IMR-90 (cell line): ENCODE measurements at regions not wholly inside any gene's neighbourhood (a gene's known extent, or its start where the extent isn't known, plus 50 kb on each side); places are given as distances from the start of the nearest gene placed in this dataset.

Source experiments
- ATAC-seq: fragments of 200-7000 bp; cut with Tn5 transposase; 2 replicates; pipeline ENCODE4 v1.9.1; 2020; ENCODE audit warnings: low read depth, mild to moderate bottlenecking, moderate library complexity
- BruUV-seq: library from RNA; stranded (reverse); fragments of 400-500 nt; replicated peaks from 2 replicates; lab custom pipeline; 2021; lab: Mats Ljungman, UMichigan
- CTCF ChIA-PET: fragments of 300-600 bp; formaldehyde crosslinking; extraction: SDS; loops from one replicate; lab custom pipeline; 2021; ENCODE audit warnings: antibody characterized with exemption; lab: Yijun Ruan, JAX
- POLR2A ChIA-PET: fragments of 300-600 bp; sonication (Branson Sonifier 250); formaldehyde crosslinking; loops from one replicate; lab custom pipeline; 2022; ENCODE audit warnings: antibody characterized with exemption; ENCODE audit not compliant: unreplicated experiment; lab: Charles Lee
- DNase-seq: peaks from one replicate; pipeline ENCODE4 v3.0.0; 2013
- H2AFZ ChIP-seq: replicated peaks from 2 replicates; pipeline ENCODE3; 2013; ENCODE audit warnings: low read length, mild to moderate bottlenecking; ENCODE audit not compliant: poor library complexity
- H2AK5ac ChIP-seq: 2 replicates; pipeline ENCODE4 v1.6.1; 2013; ENCODE audit warnings: low read depth, low read length, inconsistent platforms
- H2AK9ac ChIP-seq: replicated peaks from 2 replicates; pipeline ENCODE3; 2013; ENCODE audit warnings: mild to moderate bottlenecking, low read depth, low read length, moderate library complexity; ENCODE audit not compliant: poor library complexity
- H2BK120ac ChIP-seq: 2 replicates; pipeline ENCODE4 v1.6.1; 2013; ENCODE audit warnings: low read depth, low read length, inconsistent platforms
- H2BK15ac ChIP-seq: 3 replicates; pipeline ENCODE4 v1.6.1; 2013; ENCODE audit warnings: low read depth, low read length, inconsistent platforms
- H2BK20ac ChIP-seq: 2 replicates; pipeline ENCODE4 v1.6.1; 2013; ENCODE audit warnings: low read depth, mild to moderate bottlenecking, inconsistent platforms, low read length, moderate library complexity
- H2BK5ac ChIP-seq: 2 replicates; pipeline ENCODE4 v1.6.1; 2013; ENCODE audit warnings: mild to moderate bottlenecking, low read depth, low read length, inconsistent platforms; ENCODE audit not compliant: poor library complexity, severe bottlenecking
- H3K14ac ChIP-seq: replicated peaks from 2 replicates; pipeline ENCODE4 v1.6.1; 2013; ENCODE audit warnings: low read depth, low read length, inconsistent platforms
- H3K18ac ChIP-seq: 2 replicates; pipeline ENCODE4 v1.6.1; 2013; ENCODE audit warnings: low read depth, low read length, control low read depth
- H3K23ac ChIP-seq: 2 replicates; pipeline ENCODE4 v1.6.1; 2013; ENCODE audit warnings: low read depth, low read length, inconsistent platforms
- H3K27ac ChIP-seq: 2 replicates; pipeline ENCODE4 v1.5.1; 2013; ENCODE audit warnings: mild to moderate bottlenecking, control low read depth, low read length; ENCODE audit not compliant: insufficient read depth
- H3K27me3 ChIP-seq: 2 replicates; pipeline ENCODE4 v1.6.1; 2013; ENCODE audit warnings: low read length; ENCODE audit not compliant: control insufficient read depth, insufficient read depth
- H3K36me3 ChIP-seq: 2 replicates; pipeline ENCODE4 v1.6.1; 2013; ENCODE audit warnings: low read length, mixed read lengths; ENCODE audit not compliant: control insufficient read depth, insufficient read depth
- H3K4ac ChIP-seq: 2 replicates; pipeline ENCODE4 v1.6.1; 2013; ENCODE audit warnings: low read depth, low read length, inconsistent platforms
- H3K4me1 ChIP-seq: 2 replicates; pipeline ENCODE4 v1.6.1; 2013; ENCODE audit warnings: low read length, mixed read lengths; ENCODE audit not compliant: control insufficient read depth, insufficient read depth
- H3K4me2 ChIP-seq: 2 replicates; pipeline ENCODE4 v1.6.1; 2013; ENCODE audit warnings: low read depth, mild to moderate bottlenecking, control low read depth, low read length, moderate library complexity
- H3K4me3 ChIP-seq: 2 replicates; pipeline ENCODE4 v1.5.1; 2013; ENCODE audit warnings: low read depth, mild to moderate bottlenecking, control low read depth, low read length, moderate library complexity; ENCODE audit not compliant: insufficient read depth
- H3K56ac ChIP-seq: 2 replicates; pipeline ENCODE4 v1.6.1; 2013; ENCODE audit warnings: low read length, inconsistent platforms; ENCODE audit not compliant: insufficient read depth; ENCODE audit errors: extremely low read depth
- H3K79me1 ChIP-seq, 2 experiments: 2 replicates each; pipeline ENCODE4 v1.6.1; 2013; ENCODE audit warnings: low read length in 2 of 2, inconsistent platforms in 1 of 2, low read depth in 1 of 2
- H3K9ac ChIP-seq: 2 replicates; pipeline ENCODE4 v1.6.1; 2013; ENCODE audit warnings: low read depth, low read length, control low read depth
- H3K9me1 ChIP-seq: 2 replicates; pipeline ENCODE4 v1.6.1; 2013; ENCODE audit warnings: low read length, inconsistent platforms; ENCODE audit not compliant: insufficient read depth
- H3K9me3 ChIP-seq: 2 replicates; pipeline ENCODE4 v1.6.1; 2013; ENCODE audit warnings: low read length; ENCODE audit not compliant: control insufficient read depth, insufficient read depth
- H4K20me1 ChIP-seq: 2 replicates; pipeline ENCODE4 v1.6.1; 2013; ENCODE audit warnings: low read length, inconsistent platforms; ENCODE audit not compliant: insufficient read depth
- H4K5ac ChIP-seq: 2 replicates; pipeline ENCODE4 v1.6.1; 2013; ENCODE audit warnings: mild to moderate bottlenecking, low read depth, low read length, control low read depth
- H4K8ac ChIP-seq, 2 experiments: 2 replicates each; pipeline ENCODE4 v1.6.1; 2013; ENCODE audit warnings: low read depth in 2 of 2, low read length in 2 of 2, control low read depth in 1 of 2, inconsistent platforms in 1 of 2
- H4K91ac ChIP-seq: 2 replicates; pipeline ENCODE4 v1.6.1; 2013; ENCODE audit warnings: low read depth, low read length, inconsistent platforms; ENCODE audit not compliant: insufficient read depth
- CEBPB ChIP-seq: IDR thresholded peaks from 2 replicates; pipeline ENCODE4 v1.6.1; 2012; ENCODE audit warnings: low read depth, low read length, improper control_type of control experiment
- POLR2A ChIP-seq: IDR thresholded peaks from 2 replicates; pipeline ENCODE4 v1.6.1; 2012; ENCODE audit warnings: mild to moderate bottlenecking, low read depth, low read length
- WGBS, 2 experiments: methylation state at CpG; one replicate each; pipeline versions ENCODE4 v1.1.5 to v1.1.7; 2013; ENCODE audit warnings: missing lambda C conversion rate in 2 of 2; ENCODE audit not compliant: insufficient read length in 1 of 2; ENCODE audit errors: extremely low coverage in 2 of 2; 5-methylcytosine and 5-hydroxymethylcytosine counted together
- dilution Hi-C: fragments of 300-500 bp; cut with HindIII; formaldehyde crosslinking; loops from one replicate; pipeline ENCODE4 v1.14.3; 2018; ENCODE audit warnings: low sequenced_read_pairs; ENCODE audit not compliant: unreplicated experiment
- in situ Hi-C: fragments of 300-500 bp; cut with MboI; formaldehyde crosslinking; loops from 3 replicates; pipeline ENCODE4 v1.14.3; 2019; ENCODE audit warnings: low sequenced_read_pairs, inconsistent platforms, mixed read lengths
- intact Hi-C: fragments of 100-400 bp; cut with micrococcal nuclease; formaldehyde crosslinking; loops from 2 replicates; pipeline ENCODE4 v1.10.0; 2022

- TF ChIP-seq POLR2A: no peak
- peak; percentile 40; the same call in 1 of the 2 replicates for TF ChIP-seq CEBPB
- POLR2A ChIA-PET: no interaction called here
- no peak overlapping the region for H3K27ac ChIP-seq
Measured at GRCh38 chr7:85529201-85529600, 342.3 kb upstream of the SEMA3D start.

More at GRCh38 chr7:85529201-85529600, 342.3 kb upstream of the SEMA3D start:
- Histone ChIP-seq H3K9ac (no peak overlapping the region), H2AK5ac (no peak overlapping the region), H3K4me1 (peaks cover 3% of the 10 kb centered on the region), H3K18ac (peak overlapping the region; percentile 87), H3K4ac (peak overlapping the region; percentile 42; the same call in 1 of the 2 replicates), H2BK120ac (no peak overlapping the region), H4K8ac (no peak overlapping the region), H2AK9ac (no peak overlapping the region), H2BK15ac (no peak overlapping the region), H2BK5ac (no peak overlapping the region), H4K91ac (no peak overlapping the region), H3K56ac (no peak overlapping the region), H3K4me2 (peak overlapping the region; percentile 74), H3K4me3 (no peak overlapping the region), H4K20me1 (no peaks in the 10 kb centered on the region), H2BK20ac (no peak overlapping the region), H2AFZ (no peak overlapping the region), H3K23ac (no peak overlapping the region), H3K36me3 (no peaks in the 10 kb centered on the region), H3K79me1 (no peaks in the 10 kb centered on the region), H3K14ac (0 out of 2 replicates have a peak overlapping the region, but pooled peaks have one; percentile 2), H3K27me3 (no peaks in the 10 kb centered on the region), H4K5ac (no peak overlapping the region; the same call in 1 of the 2 replicates), H3K9me1 (peaks cover under 1% of the 10 kb centered on the region; the same call in 1 of the 2 replicates), H3K9me3 (no peaks in the 10 kb centered on the region)
- CTCF ChIA-PET: interaction anchor here (0.6 kb wide), 1 partner anchor 1595 kb away, joined by 3 read pairs; no protein-coding TSS in a partner anchor
- dilution Hi-C loops: no loop called here
- BruUV-seq: no TSS peak
- no CpG with 5 or more reads among the region's 3 CpGs for WGBS, 2 experiments
- ATAC-seq (peak; percentile 56), DNase-seq (peak; percentile 44)
- intact Hi-C loops: no loop called here
- in situ Hi-C loops: no loop called here
